Testis (tissue), 2 donors: ENCODE measurements at regions not wholly inside any gene's neighbourhood (a gene's known extent, or its start where the extent isn't known, plus 50 kb on each side); places are given as distances from the start of the nearest gene placed in this dataset.

Experiments used
- DNase-seq: peaks from one replicate; pipeline ENCODE4 v3.0.0-alpha.2; 2019
- H3K27ac ChIP-seq, 2 donors: fragments of 200-600 bp; sonication (generic); one replicate each; pipeline ENCODE4 v1.5.1; 2019
- H3K27me3 ChIP-seq: fragments of 200-600 bp; sonication (generic); one replicate; pipeline ENCODE4 v1.5.1; 2019
- H3K36me3 ChIP-seq: fragments of 200-600 bp; sonication (generic); one replicate; pipeline ENCODE4 v1.5.1; 2017; ENCODE audit warnings: low read depth; ENCODE audit errors: missing control alignments
- H3K4me1 ChIP-seq: fragments of 200-600 bp; sonication (generic); one replicate; pipeline ENCODE4 v1.5.1; 2019
- H3K4me3 ChIP-seq, 2 donors: fragments of 200-600 bp; sonication (generic); one replicate each; pipeline ENCODE4 v1.5.1; 2017 to 2019
- H3K9me3 ChIP-seq: fragments of 200-600 bp; sonication (generic); one replicate; pipeline ENCODE4 v1.5.1; 2017
- POLR2A ChIP-seq: fragments of 450-650 bp; IDR thresholded peaks from one replicate; pipeline ENCODE4 v1.6.1; 2017; ENCODE audit warnings: antibody characterized with exemption, mild to moderate bottlenecking, moderate library complexity
- WGBS, 2 donors: methylation state at CpG; one replicate each; pipeline ENCODE4 v1.1.5; 2018; 5-methylcytosine and 5-hydroxymethylcytosine counted together
- intact Hi-C: fragments of 100-400 bp; cut with DNase I; formaldehyde crosslinking; loops from one replicate; pipeline ENCODE4 v1.15.1; 2023; ENCODE audit warnings: low total_unique reads
- TF ChIP-seq, protein P1 (sequence below), 3 experiments: fragments of 450-650 bp in 2 of 3; fragments of 200-600 bp in 1 of 3; sonication (generic) in 1 of 3; IDR thresholded peaks; one replicate each; pipeline ENCODE4 v1.5.1; 2016 to 2019; ENCODE audit warnings: antibody characterized with exemption in 3 of 3, mild to moderate bottlenecking in 2 of 3, moderate library complexity in 1 of 3

DNA sequence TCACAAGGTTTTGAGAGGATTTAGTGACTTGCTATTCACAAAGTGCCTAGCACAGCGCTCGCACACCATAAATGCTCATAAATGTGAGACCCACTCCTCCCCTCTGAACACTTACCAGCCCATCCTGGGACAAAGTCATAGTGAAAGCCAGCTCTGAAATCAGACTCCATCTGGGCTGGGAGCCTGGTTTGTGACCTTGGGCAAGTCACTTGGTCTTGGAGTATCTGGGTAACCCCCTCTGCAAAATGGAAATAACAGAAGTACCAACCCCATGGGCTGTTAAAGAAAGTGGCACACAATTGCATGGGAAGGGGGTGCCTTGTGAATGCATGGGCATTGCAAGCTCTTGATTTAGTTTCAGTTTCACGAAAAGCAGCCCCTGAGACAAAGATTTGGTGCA lies 104.7 kb upstream of the CDH5 start:
- no peak for DNase-seq
- WGBS, 2 donors, result 85 to 95% methylated on average over 3 of the region's 3 CpGs
- Histone ChIP-seq H3K36me3 (no peaks in the 10 kb centered on the region), H3K4me1 (peaks cover 8% of the 10 kb centered on the region), H3K27me3 (no peaks in the 10 kb centered on the region), H3K4me3 (no peak overlapping the region), H3K9me3 (no peaks in the 10 kb centered on the region), H3K27ac (no peak overlapping the region)
- intact Hi-C loops, result no loop called here
- TF ChIP-seq POLR2A, result no peak
- TF ChIP-seq, protein P1, sequence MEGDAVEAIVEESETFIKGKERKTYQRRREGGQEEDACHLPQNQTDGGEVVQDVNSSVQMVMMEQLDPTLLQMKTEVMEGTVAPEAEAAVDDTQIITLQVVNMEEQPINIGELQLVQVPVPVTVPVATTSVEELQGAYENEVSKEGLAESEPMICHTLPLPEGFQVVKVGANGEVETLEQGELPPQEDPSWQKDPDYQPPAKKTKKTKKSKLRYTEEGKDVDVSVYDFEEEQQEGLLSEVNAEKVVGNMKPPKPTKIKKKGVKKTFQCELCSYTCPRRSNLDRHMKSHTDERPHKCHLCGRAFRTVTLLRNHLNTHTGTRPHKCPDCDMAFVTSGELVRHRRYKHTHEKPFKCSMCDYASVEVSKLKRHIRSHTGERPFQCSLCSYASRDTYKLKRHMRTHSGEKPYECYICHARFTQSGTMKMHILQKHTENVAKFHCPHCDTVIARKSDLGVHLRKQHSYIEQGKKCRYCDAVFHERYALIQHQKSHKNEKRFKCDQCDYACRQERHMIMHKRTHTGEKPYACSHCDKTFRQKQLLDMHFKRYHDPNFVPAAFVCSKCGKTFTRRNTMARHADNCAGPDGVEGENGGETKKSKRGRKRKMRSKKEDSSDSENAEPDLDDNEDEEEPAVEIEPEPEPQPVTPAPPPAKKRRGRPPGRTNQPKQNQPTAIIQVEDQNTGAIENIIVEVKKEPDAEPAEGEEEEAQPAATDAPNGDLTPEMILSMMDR (IDR thresholded peaks at IDR 0.05), result no peak

DNA sequence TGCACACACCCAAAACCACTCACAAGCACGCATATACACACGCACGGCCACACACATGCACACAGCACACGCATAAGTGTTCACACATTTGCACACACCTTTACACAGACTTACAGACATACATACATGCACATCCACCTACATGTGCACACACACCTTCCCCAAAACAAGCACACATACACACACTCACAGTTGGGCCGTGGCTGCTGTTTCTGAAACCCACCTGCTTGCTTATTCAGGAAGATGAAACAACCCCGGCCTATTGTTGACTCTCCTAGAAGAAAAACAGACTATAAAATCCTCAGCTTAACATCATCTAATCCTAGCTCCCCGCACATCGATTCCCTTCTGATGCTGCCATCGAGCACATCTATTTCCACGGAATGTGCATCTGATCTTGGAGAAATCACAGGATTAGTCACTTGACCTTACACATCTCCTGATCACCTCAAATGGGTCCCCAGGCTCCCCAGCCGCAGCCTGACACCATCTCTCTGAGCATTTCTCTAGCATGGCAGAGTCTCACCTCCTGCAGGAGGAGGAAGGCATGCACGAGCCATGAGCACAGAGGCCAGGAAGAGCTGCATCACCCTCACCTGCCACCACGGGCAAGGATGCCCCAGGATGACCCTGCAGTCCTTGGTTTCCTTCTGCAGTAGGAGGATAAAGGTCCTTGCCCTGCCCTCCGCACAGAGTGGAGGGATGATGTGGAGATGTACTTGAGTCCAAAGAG lies 105.8 kb upstream of the CDH5 start:
- 77 to 84% methylated on average over 13 to 14 of the region's 14 CpGs for WGBS, 2 donors
- H3K36me3 ChIP-seq, result no peaks in the 10 kb centered on the region
- intact Hi-C loops, result no loop called here
- peaks cover 6% of the 10 kb centered on the region for H3K4me1 ChIP-seq
- DNase-seq, result no peak
- no peaks in the 10 kb centered on the region for H3K27me3 ChIP-seq
- TF ChIP-seq POLR2A, result no peak
- TF ChIP-seq, protein P1 (IDR thresholded peaks at IDR 0.05), result no peak
- no peak overlapping the region for H3K4me3 ChIP-seq
- H3K9me3 ChIP-seq, result no peaks in the 10 kb centered on the region
- no peak overlapping the region for H3K27ac ChIP-seq

DNA sequence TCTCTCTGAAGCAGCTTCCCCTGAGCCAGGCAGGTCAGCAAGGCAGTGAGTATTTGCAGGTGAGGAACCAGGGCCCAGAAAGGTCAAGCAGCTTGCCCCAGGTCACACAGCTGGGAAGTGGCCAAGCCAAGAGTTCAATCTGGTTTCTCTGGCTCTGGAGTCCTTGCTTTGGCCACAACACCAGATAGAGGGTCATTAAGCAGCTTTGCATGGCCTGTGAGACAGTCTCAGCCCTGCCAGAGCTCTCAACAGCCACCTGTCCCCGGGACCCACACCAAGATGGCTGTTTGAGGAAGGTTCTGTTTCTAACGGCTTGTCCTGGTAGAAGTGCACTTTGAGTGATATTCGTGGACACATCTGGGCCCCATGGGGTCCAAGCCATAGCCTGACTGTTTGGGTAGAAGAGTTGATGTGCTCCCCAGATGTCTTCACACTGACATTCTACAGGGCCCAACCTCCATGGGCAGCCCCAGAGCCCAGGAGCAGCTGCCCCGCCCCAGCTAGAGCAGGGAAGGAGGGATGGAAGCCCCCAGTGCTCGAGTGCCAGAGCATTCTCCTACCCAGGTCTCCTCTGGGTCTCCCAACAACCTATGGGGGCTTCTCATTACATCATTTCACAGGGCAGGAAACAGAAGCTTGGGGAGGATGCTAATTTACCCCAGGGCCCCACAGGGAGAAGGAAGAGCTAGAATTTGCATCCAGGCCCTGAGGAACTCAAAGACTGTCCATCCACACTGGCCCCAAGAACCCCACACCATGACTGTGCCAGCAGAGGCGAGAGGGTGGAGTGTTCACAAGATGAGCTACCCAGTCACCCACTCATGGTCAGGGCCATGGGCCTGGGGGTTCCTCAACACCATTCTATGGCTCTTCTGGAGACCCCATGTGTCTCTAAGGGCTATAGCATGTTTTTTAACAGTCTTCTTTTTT lies 107.3 kb upstream of the CDH5 start:
- Histone ChIP-seq H3K4me1 (peaks cover 3% of the 10 kb centered on the region), H3K4me3 (no peak overlapping the region)
- 91 to 95% methylated on average over 6 of the region's 6 CpGs for WGBS, 2 donors

DNA sequence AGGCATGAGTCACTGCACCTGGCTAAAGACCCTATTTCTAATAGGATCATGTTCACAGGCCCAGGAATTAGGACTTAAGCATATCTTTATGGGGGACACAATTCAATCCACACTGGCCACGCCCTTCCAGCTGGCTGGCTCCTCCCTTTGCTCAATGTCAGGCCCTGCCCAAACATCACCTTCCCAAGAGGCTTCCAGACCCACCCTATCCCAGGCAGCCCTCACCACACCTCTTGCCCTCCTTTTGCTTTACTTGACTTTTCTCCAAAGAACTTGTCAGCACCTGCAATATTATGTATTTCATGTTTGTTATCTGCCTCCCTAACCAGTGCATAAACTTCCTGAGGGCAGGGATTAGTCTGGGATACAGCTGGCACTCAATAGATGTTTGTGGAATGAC lies 109.6 kb upstream of the CDH5 start:
- H3K4me1 ChIP-seq, result peaks cover 3% of the 10 kb centered on the region
- H3K4me3 ChIP-seq, result no peak overlapping the region
- WGBS, 2 donors, result 100% methylated on average over 1 of the region's 1 CpG
- H3K9me3 ChIP-seq, result no peaks in the 10 kb centered on the region
- no peaks in the 10 kb centered on the region for H3K27me3 ChIP-seq
- TF ChIP-seq, protein P1 (IDR thresholded peaks at IDR 0.05), result no peak
- no peak for TF ChIP-seq POLR2A
- no peaks in the 10 kb centered on the region for H3K36me3 ChIP-seq
- no peak for DNase-seq
- no peak overlapping the region for H3K27ac ChIP-seq
- intact Hi-C loops, result no loop called here

More for the DNA sequence above, 107.3 kb upstream of the CDH5 start:
- Histone ChIP-seq H3K36me3 (no peaks in the 10 kb centered on the region), H3K27me3 (no peaks in the 10 kb centered on the region), H3K9me3 (no peaks in the 10 kb centered on the region), H3K27ac (no peak overlapping the region)
- intact Hi-C loops, result no loop called here
- no peak for DNase-seq
- TF ChIP-seq, protein P1 (IDR thresholded peaks at IDR 0.05), result no peak
- no peak for TF ChIP-seq POLR2A
